DLD1 (cell line): ENCODE measurements at regions not wholly inside any gene's neighbourhood (a gene's known extent, or its start where the extent isn't known, plus 50 kb on each side); places are given as distances from the start of the nearest gene placed in this dataset.

Experiments used
- in situ Hi-C: cut with HindIII; loops from 2 replicates; pipeline ENCODE4 v1.10.0; 2017; ENCODE audit warnings: low sequenced_read_pairs

GRCh38 chrX:42944381-42944998 is 166.5 kb upstream of the PPP1R2C start:
- in situ Hi-C loops: no loop called here

DNA sequence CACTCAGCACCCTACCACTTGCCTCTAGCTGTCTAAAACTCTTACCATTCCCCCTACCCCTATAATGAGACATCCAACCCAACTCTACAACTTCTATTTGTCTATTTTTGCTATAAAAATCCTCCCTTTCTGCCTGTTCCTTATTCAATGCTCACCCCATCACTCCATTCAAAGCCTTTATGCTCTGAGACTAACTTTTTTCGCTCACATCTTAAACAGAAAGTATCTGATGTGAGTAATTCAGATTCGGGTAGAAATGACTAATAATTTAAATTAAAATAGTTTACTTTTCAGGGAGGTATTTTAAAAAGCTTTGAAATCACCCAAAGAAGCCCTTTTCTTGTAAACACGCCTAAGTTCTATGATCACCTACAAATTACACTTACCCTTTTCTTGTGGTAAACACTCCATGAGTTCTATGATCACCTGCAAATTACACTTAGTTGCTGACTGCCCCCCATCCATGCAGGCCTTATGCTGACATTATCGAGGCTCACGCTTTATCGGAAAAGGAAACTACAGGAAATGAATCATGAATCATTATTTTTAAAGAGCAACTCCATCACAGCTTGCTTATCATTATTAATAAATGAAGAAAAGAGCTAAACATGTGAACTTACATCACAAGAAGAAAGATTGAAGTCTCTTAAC is 168.7 kb upstream of the PPP1R2C start:
- in situ Hi-C loops: no loop called here

DNA sequence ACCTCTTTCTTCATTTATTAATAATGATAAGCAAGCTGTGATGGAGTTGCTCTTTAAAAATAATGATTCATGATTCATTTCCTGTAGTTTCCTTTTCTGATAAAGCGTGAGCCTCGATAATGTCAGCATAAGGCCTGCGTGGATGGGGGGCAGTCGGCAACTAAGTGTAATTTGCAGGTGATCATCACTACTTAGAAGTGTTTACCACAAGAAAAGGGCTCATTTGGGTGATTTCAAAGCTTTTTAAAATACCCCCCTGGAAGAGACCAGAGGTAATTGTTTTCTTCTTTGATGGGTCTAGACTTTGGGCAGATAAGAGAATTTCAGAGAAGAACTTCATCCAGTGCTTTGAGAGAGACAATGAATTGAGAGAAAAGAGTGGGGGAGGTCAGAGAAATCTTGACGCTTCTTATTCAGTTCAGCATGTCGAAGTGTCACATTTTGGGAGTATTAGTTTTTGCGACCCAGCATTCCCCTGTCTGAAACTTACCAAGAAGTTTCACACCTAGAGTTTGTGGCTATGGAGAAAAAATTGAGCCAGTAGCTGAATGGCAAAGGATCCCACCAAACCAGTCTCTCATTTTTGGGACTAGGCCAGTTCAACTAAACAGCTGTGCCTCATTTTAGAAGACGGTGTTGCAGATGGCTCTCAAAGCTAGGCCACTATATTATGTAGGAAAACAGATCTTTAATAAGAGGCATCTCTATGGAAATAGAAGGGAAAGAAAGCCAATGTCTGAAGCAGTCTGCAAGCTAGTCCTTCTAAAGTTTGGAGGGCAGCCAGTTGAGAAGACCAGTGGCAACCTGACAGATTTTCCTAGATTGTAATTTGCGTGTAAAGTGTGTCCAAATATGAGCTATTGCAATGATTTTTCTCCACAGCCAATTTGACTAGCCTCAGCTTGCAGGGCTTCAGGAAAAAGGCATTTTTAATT is 171.0 kb upstream of the PPP1R2C start:
- in situ Hi-C loops: no loop called here

DNA sequence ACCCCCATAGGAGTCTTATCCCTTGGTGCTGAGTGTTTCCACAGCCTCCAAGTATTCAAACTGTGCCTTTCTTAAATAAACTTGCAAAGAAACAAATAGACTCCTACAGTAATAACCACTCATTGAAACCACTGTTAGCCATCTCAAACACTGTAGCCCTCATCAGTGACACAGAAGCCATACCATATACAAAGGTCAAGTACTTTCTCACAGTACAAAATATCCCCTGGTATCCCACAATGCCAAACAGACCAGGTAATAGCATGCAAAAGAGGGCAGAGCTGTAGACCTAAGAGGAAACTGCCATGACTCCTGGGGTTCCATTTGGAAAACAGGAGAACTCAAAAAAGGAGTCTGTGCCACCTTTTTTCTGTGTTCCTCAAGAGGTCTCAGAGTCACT is 173.8 kb upstream of the PPP1R2C start:
- in situ Hi-C loops: no loop called here

DNA sequence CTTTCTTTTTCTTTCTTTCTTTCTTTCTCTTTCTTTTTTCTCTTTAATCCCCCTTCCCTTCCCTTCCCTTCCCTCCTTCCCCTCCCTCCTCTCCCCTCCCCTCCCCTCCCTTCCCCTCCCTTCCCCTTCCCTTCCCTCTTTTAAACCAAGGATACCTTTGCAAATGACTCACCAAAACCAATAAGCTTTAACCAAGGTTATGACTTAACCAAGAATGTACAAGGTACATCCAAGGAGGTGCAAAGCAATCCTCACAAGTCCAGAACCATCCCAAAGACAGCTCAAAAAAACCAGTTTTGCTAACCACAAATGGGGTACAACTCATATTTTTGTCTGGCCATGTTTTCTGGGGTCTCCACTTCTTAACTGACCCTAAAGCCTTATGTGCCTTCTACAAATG is 174.7 kb upstream of the PPP1R2C start:
- in situ Hi-C loops: no loop called here

DNA sequence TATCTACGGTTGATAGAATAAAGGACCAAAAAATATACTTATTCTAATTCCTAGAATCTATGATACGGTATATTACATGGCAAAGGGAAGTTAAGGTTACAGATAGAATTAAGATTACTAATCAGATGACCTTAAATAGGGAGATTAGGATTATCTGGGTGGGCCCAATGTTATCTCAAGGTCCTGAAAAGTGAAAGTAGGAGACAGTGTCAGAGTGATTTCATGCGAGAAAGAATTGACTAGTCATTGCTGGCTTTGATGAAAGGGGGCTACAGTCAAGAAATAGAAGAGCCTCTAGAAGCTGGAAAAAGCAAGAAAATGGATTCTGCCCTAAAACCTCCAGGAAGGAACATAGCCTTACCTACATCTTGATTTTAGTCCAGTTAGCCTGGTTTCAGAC is 176.9 kb upstream of the PPP1R2C start:
- in situ Hi-C loops: no loop called here

- in situ Hi-C loops: no loop called here
Measured at GRCh38 chrX:42955349-42955748, 177.4 kb upstream of the PPP1R2C start.

- in situ Hi-C loops: no loop called here
Measured at GRCh38 chrX:42967681-42968300, 189.8 kb upstream of the PPP1R2C start.

DNA sequence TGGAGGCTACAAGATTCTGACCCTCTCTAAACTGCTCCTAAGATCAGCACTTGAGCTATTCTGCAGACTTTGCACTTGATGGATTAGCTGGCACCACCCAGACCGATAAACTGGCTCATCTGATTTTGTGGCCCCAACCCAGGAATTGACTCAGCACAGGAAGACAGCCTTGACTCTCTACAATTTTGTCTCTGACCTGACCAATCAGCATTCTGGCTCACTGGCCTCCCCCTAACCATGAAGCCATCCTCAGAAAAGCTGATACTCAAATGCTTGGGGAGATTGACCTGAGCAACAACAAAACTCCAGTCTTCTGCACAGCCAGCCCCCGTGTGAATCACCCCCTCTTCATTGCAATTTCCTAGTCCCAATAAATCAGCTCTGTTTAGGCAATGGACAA is 195.4 kb upstream of the PPP1R2C start:
- in situ Hi-C loops: no loop called here

GRCh38 chrX:42975906-42976305 is 197.9 kb upstream of the PPP1R2C start:
- in situ Hi-C loops: no loop called here

DNA sequence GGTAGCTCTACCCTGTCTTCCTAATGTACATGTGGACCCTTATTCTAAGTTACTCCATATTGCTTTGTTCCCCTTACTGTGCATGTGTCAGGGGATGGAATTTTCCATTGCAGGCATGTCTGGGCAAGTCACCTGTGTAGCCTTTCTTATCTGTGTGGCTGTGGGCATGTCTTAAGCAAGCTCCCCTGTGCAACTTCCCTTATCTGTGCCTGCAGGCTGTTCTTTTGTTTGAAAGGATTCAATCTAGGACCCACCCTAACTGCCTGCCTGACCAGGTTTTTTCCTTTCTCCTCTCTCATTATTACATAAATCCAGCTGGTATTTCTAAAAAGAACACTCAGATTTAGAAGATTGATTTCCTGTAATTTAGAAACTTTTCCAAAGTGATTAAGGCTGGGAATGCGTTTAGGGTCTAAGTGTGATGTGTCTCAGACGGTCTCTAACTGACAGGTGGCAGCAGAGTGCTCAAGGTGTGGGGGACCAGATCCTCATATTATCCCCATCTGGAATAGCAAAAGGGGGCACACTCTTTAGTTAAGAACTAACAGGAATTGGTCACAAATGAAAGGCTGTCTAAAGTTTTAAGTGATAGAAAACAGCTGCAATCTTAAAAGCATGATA is 198.9 kb upstream of the PPP1R2C start:
- in situ Hi-C loops: no loop called here

DNA sequence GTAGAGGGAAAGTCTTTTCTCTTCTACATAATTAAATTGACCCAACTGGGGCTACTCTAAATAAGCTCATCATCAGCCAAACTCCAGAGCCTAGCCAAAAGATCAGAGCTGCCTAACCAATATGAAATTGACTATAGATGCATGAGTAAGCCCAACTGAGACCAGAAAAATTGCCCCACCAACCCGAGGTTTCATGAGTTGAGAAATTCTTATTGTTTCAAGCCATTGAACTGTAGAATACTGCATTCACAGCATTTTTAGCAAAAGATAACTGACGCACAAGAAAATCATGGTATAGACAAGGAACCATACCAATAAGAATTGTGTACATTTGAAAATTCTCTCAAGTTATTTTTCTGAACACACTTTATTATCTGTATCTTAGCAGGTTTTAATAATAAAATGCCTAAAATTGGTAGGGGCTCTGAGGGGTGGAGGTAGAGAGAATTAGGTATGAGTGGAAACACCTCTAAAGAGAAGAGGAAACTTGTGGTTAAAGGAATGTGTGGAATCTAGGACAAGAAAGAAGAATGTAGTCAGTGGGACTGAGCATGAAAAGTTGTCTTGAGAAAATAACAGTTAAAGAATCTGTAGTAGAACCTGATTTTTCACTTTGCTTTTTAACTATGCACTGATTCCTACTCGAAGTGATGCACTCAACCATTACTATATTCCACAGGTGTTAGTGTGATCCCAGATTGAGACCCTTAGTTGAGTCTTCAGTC is 200.9 kb upstream of the PPP1R2C start:
- in situ Hi-C loops: no loop called here

- in situ Hi-C loops: no loop called here
Measured at GRCh38 chrX:42988700-42989099, 210.7 kb upstream of the PPP1R2C start.

DNA sequence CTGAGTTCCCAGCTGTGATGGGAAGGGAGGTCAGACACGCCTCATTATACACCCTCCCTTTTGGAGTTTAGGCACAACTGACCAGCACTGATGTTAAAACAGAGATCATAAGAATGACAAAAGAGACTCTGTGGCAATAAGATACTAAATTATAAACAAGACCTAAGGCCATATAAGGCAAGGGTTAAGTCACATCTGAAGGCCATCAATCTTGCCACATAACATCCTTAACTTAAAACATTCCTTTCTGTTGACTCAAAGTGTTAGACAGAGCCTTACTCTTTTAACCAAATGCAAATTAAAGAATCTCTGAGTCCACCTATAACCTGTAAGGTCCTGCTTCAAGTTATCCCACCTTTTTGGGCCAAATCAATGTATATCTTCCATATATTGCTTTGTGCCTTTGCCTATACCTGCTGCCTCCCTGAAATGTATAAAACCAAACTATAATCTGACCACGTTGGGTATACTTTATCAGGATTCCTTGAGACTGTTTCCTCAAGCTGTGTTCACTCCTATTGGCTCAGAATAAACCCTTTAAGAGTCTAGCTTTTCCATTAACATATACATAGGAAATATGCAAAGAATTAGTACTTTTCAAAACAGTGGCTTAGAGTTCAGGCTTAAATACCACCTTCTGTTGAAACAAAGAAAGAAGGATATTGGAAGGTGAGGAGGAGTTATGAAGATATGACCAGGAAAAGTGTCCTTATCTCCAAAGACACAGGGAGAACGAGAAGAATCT is 214.4 kb upstream of the PPP1R2C start:
- in situ Hi-C loops: no loop called here

DNA sequence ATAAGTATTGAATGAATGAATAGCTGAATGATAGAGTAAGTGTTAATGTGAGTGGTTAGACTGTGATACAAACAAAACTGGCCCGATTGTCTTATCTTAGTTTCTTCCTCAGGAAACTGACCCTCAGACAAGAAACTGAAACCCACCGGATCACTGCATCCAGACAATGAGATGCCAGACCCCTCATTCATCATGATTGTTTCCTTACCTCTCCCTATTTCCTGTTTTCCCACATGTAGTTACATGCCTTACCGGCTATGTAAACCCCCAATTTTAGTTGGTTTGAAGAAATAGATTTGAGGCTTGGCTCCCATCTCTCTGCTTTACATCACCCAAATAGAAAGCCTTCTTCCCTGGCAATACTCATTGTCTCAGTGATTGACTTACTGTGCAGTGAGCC is 218.9 kb upstream of the PPP1R2C start:
- in situ Hi-C loops: no loop called here

DNA sequence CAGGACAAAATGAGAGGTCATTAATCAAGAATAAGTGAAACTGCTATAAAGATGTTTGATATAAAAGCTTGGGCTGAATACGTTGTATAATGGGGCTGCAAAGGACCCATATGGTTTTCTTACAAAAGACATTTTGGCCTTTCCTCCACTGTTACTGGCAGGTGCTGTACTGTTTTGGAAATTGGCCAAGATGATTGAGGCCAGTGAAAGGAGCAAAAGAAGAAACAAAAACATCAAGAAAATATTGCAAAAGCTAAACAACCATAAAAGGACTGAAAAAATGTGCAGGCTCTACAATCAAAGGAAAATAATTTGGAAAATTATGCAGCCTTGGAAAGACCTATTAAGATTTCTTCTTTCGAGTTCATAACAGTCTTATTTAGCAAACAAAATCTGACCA is 222.2 kb upstream of the PPP1R2C start:
- in situ Hi-C loops: no loop called here

DNA sequence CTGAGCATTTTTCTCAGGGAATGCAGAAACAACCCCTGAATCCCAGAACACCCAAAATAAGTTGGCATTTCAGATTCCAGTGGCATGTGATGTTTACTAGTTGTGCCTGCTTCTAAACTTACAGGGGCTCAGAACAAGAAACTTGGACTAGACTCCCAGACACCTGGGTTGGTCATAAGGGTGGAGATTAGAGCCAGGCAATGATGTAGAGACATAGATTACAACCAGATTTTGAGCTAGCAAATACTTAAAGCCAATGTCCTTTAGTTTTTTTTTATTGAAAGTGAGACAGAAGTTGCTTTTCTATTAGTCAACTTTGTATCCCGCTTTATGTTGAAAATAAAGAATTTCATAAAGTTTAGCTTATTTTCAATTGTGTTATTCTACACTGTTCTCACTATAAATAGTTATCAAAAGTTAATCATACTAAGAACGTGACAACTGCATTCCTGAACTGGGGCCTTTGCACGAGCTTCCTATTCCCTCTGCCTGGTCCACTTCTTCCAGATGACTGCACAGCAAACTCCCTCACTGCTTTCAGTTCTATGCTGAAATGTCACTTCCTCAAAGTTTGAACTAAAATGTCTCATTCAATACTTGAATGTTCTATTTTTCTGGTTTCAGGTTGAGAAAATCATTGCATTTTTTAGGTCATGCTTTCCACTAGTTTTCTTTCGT is 224.7 kb upstream of the PPP1R2C start:
- in situ Hi-C loops: no loop called here

GRCh38 chrX:43003204-43003565 is 225.2 kb upstream of the PPP1R2C start:
- in situ Hi-C loops: no loop called here

GRCh38 chrX:43003939-43004338 is 226.0 kb upstream of the PPP1R2C start:
- in situ Hi-C loops: no loop called here
